GM19395 (cell line): ENCODE measurements at regions not wholly inside any gene's neighbourhood (a gene's known extent, or its start where the extent isn't known, plus 50 kb on each side); places are given as distances from the start of the nearest gene placed in this dataset.

Source experiments
- ATAC-seq: cut with Tn5 transposase; IDR thresholded peaks from one replicate; pipeline ENCODE4 v1.9.1; 2021; ENCODE audit warnings: mild to moderate bottlenecking, moderate library complexity; ENCODE audit not compliant: unreplicated experiment

DNA sequence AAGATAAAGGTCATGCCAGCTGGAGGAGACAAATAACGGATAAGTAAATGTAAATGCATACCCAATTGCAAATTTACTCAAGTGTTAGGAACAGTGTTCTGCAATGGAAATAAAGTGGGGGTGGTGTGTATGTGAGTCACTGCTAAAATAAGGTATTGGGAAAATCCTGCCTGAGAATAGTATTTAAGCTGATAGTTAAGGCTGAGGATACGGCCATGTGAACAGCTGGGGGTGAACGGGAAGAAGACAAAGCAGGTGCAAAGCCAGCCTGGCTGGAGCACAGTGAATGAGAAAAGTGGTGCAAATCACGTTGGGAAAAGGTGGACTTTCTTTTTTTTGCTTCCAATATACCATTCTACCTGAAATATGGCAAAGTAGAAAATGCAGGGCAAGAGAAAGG is 242.4 kb upstream of the SLC10A2 start:
- no peak for ATAC-seq

DNA sequence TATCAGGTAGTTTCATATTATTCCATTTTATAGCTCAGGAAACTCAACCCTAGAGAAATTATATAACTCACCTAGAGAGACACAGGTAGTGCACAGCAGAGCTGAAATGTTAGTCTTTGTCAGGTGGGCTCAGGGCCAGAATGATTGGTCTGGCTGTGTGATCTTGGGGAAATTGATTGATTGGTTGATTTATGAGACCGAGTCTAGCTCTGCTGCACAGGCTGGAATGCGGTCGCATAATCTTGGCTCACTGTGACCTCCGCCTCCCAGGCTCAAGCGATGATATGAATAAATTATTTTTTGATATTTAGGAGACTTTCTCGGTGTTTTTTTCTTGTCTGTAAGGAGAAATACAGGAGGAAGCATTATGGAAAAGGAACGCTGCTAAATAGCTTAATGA is 239.9 kb upstream of the SLC10A2 start:
- no peak for ATAC-seq

DNA sequence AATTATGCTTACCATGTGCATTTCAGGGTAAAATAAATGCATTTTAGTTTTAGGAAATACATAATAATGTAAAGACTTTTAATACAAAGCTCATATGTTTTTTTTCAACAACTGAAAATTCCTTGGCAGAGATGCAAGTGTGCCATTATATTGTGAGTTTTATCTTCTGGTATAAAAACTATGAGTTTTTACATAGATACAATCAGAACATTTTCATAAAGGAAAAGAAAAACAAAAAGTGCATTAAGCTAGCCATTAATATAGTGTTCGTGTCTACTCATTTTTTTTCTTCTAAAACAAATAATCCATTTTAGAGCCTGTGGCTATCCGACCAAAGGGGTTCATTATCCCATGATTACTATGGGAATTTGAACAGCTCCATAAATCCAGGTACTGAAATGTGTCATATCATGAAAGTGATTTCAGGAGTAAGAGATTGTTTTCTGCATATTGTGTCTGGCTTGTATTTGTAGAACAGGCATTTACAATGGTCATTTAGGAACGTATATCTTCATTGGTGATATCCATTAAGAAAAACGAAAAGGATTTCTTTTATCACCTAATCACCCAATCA is 236.9 kb upstream of the SLC10A2 start:
- ATAC-seq = no peak

DNA sequence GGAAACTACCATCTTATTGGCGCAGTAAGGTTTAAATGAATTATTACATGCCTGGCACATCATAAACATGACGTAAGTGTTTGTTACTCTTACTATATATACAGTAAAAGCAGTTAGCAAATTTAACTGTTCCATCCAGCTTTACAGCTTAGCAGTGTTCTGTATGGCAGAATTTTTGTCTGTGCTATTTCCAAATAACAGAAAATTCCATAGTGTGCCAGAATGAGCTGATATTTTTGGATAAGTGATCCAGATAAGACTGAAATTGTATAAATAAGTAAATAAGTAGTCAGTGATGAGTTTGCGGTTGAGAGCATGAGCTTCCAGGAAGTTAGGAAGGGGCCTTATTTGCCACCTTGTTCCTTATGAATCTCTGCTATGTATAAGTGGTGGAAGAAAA is 236.5 kb upstream of the SLC10A2 start:
- ATAC-seq = no peak

DNA sequence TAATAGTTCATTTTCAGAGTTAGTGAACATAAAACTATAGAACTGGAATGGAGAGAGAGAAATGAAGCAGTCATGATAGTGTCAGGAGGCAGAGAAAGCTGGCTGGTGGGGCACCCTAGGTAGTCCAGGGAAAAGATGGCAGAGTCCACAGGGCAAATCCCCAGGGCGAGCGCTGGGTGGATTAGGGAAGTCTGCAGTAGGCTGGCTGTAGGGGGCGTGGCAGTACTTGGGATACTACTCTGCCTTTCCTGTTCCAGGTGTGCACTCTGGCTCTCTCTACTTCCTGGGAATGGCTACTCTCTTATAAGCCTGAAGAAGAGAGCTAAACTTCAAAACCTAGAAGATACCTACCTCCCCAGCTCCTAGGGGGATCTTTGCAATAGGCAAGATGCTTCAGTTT is 232.9 kb upstream of the SLC10A2 start:
- ATAC-seq = no peak

DNA sequence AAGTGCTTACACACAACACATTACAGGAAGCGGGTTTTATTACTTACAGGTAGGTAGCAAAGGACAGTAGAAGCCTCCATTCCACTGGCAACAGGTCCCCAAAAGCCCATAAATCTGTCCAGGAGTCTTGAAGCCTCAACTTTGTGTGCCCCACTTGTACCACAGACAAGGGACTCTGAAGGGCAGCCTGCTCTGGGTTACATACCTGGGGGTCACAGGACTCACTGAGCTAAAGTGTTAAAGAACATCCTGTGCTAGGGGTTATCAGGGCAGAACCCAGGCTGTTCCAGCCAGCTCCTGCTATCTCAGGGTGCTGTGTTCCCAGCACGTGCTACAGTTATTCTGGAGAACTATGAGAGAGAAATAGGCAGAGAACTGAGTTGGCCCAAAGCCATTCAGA is 230.9 kb upstream of the SLC10A2 start:
- no peak for ATAC-seq

DNA sequence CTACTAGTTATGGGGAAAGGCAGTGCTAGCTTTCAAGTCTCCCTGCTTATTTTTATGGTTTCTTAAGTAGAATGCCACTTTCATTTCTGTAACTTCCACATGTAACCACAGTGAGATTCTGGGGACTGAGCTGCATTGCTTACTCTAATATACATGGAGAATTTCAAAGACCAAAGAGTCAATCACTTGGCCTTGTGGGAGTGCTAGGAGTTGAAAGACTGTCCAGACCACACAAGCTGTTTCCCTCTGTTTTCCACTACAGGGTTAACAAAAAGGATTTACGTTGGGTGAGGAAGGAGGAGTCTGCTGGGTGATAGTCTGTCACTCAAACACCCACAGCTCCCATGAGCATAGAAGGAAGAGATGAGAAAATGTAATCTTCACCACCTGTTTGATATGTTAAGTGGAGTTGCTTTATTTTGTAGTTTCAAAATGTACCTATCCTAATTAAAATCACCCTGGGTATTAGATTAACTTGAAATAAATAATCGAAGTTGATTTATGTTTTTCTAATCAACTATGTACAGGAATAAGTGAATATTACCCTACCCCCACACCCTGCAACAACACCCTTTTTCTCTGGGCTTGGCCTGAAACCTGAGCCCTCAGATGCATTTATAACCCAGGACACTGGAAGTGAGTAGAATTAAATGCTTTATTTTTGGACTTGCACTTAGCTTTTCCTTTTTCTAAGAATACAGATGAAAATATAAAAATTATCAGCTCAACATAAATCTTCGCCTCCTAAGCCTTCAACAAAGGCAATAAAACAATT is 225.8 kb upstream of the SLC10A2 start:
- peak; percentile 60 for ATAC-seq

DNA sequence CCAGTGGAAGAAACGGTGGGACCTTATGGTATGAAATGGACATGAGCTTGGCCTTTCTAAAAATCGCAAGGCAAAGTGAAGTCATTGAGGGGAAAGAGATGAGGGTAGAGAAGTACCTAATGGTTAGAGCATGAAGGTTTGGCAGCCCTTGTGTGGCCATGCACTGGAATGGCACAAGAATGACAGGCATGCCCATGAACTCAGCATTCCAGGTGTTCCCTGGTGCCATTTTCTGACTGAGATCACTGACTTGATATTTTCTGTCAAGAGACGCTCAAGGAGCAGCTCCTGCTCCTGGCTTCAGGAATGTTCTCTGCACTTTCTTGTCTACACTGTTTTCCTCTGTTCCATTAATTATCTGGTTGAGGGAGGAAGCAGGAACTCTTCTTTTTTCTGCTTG is 225.0 kb upstream of the SLC10A2 start:
- ATAC-seq = no peak

DNA sequence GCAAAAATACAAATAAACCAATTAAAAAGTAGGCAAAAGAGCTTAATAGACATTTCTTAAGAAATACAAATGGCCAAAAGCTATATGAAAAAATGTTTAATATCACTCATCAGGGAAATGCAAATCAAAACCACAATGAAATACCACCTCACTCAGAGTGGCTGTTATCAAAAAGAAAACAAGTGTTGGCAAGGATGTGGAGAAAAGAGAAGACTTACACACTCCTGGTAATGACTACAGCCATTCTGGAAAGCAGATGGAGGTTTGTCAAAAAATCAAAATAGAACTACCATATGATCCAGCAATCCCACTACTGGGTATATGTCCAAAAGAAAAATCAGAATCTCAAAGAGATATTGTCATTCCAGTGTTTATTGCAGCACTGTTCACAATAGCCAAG is 223.5 kb upstream of the SLC10A2 start:
- no peak for ATAC-seq

DNA sequence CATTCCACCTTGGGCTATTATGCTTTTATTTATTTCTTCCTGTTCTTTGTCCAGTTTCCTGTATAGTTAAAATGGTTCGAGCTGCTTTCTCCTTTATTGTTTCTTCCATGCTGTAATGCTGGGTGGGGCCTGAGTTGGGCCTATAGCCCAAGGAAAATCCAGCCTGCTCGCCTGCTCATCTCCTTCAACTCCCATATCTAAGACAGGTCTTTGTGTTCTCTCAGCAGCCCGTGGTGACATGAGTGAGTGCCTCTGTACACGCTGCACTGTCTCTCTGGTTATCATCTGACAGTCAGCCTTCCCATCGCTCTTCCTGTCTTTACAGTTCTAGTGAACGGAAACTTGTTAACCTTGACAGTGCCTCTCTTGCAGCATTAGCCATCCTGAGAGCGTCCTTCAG is 221.9 kb upstream of the SLC10A2 start:
- no peak for ATAC-seq

DNA sequence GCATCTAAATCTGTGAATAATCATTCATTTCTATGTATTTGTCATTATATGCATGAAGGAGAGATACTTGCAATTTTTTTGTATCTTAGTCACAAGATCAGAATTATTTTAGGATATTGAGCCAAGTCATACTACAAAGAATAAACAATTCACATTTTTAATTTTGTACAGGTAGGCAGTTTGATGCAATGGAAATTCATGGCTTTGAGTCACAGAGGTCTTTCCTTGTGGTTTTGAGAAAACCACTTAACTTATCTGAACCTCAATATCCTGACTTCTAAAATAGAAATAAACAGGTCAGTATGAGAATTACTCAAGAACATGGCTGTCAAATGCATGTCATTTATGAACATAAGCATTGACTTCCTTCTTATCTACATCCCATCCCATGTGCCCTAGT is 221.4 kb upstream of the SLC10A2 start:
- no peak for ATAC-seq

DNA sequence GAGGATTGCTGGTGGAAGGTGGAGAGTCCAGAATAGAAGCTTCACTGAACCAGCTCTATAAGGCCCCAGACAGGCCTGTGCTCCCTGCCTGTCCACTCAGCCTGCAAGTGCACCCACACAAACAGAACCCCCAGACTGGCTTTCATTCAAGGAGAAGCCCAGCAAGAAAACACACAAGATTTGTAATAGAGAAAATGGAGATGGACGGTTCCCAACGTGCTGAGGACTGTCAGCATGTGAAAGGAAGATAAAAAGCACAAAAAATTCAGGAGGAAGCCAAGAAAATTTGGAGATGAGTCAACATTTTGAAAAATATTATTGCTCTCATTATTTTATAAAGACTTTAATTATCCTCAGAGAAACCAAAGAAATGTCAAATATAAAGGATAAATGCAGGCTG is 218.2 kb upstream of the SLC10A2 start:
- no peak for ATAC-seq

DNA sequence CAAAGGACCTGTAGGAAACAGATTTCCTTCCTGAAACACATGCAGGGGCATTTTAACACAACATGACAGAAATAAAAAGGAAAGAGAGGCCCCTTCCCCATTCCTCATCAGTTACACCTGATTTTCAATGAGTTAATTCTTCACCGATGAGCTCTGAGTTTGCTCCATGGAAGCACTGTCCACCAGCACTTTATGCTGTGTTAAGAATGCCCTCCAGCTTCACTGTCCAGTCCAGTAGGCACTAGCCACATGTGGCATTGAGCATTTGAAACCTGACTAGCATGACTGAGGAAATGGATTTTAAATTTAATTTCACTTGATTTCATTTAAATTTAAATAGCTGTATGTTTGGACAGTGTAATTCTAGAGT is 217.2 kb upstream of the SLC10A2 start:
- no peak for ATAC-seq

DNA sequence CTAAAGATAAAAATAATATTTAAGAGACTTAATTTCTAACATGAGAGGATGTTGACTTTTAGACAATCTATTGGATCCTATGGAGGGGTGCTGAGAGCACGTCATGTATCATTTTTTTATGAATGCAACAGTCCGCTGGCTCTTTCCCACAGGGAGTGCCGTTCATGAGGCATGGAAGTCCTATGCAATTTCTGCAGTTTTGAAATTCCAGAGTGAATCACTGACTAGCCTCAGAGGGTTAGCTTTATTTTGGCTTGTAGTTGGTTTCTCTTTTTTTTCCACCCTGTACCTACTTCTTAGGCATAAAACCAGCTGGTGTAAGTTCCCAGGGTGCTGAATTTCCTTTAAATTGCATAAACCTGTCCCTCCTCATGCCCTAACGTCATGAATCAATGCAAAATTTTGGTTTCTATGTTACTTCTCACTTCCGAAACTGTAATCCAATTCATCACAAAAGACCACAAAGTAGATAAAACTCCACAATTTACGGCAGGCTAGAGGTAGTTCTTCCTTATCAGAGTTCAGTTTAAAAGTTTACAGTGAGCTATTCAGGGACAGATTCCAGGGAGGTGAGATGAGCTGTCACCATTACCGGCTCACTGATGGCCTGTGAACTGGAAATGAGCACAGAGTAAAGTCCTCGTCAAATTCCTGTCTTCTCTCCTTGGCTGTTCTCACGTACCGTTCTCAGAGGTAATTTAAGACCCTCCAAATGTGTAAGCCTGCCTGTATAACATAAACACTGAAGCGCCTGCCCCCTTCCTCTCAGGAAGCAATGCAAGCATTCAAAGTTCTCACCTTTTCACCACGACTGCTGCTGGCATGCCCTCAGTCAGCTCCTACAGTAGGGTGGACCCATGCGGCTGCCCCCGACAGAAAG is 216.6 kb upstream of the SLC10A2 start:
- peak; percentile 41 for ATAC-seq

DNA sequence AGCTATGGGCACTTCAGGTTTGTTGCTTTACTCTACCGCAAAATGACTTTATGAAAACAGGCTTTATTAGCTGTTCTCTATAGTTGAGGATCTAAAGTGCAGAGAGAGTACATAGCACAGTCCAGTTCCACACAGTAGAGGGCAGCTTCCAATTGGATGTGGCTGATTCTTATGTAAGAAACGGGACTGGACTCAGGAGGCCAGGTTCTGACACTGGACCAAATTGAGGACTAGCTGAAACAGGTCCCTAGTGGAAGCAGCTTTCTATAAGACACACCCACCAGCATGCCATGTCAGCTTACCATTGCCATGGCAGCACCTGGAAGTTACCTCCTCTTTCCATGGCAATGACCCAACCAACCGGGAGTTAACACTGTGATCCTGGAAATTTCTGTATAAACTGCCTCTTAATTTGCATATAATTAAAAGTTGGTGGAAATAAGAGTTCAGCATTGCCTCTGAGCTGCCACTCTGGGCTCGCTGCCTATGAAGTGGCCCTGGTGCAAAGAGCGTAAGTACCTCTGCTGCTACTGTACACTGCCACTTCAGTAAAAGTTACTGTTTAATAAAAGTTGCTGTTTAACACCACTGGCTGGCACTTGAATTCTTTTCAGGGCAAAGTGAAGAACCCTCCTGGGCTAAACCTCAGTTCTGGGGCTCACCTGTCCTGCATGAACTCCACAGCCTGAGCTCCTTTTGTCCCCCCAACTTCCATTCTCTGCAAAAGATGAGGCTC is 211.9 kb upstream of the SLC10A2 start:
- ATAC-seq = no peak

DNA sequence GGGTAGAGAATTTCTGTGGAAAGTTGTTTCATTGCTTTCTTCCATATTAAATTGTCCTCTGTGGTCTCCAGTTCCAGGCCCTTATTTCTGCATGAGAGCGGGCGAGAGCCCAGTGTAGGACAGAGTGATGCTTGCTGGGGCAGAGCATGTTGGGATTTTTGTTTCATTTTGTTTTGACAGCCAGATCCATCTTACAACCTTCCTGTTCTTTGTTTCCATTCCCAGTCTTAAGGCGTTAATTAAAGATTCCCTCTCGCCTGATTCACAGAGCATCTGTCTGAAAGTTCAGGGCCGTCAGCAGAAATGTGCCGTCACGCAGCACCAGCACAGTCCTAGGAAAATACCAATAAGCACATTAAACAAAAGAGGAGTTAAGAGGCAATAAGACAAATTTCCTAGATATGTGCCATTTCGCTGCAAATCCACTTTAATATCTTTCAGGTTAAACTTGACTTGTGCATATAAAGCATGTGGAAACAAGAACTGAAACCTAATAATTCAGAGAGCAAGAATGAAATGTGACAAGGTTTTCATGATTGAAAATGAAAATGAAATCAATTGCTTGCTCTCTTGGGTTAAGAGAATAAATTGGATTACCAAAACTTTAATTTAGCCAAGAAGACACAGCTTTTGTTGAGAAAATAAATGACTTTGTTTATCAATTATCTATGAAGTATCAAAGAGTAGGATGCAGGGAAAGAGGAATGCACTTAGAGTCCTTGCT is 210.7 kb upstream of the SLC10A2 start:
- ATAC-seq = peak; percentile 88

DNA sequence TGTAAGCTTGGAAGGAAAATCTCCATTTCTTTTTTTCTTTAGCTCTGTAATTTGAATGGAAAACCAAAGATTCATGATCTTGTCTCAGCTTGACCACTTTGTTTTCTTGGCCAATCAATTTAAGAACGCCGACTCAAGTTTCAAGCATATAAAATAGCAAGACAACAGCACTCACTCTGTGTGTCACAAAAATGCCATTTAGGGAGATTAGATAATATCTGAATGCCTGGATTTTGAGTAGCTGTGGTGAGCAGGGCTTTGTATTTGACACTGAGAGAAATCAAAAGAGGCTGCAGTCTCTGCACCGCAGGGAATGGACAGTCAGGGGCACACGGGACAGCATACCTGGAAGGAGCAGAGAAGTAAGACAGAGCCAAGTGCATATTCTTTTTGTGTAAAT is 209.5 kb upstream of the SLC10A2 start:
- ATAC-seq = no peak

DNA sequence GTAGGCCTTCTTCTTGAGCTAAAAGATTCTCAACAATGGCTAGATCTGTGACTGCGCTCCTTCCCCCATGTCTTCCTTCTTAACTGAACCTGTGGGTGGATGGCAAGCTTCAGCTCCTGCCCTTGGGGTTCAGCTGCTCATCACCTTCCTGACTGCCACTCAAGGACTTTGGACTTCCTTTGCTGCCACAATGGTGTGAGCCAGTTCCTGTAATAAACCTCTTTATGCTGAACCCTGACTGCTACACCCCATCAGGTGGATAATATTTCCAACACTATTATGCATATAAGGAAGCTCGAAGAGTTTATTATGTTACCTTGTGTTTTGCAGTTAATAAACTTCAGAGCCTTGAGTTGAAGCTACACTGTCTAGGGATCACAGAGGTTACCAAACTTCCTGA is 208.9 kb upstream of the SLC10A2 start:
- no peak for ATAC-seq

DNA sequence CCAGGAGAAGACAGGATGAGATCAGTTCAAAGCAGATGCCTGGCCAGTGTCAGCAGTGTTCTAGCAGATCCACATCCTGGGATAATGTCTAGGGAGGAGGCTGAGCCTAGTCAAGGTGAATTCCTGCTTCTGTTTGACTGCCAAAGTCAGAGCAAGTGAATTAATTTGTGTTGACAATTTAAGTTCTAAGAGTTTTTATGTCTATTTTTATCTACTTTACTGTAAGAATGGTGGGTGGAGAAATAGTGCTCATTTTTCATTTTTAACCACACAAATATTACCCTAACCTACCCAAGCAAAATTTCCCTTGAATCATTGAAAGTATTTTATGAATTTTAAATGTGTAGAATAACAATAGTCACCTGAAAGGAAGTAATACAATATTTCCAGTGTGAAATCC is 207.6 kb upstream of the SLC10A2 start:
- no peak for ATAC-seq

DNA sequence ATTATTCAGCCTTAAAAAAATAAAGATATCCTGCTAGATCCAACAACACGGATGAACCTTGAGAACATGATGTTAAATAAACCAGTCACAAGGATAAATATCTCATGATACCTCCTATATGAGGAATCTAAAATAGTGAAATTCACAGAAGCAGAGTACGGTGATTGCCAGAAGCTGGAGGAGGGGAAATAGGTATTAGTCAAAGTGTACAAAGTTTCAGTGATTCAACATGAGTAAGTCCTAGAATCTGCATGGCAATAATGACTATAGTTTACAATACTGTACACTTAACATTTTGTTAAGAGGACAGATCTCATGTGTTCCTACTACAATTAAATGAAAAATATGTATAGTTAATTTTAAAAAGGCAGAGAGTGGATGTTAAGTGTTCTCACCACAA is 206.6 kb upstream of the SLC10A2 start:
- ATAC-seq = peak; percentile 48

DNA sequence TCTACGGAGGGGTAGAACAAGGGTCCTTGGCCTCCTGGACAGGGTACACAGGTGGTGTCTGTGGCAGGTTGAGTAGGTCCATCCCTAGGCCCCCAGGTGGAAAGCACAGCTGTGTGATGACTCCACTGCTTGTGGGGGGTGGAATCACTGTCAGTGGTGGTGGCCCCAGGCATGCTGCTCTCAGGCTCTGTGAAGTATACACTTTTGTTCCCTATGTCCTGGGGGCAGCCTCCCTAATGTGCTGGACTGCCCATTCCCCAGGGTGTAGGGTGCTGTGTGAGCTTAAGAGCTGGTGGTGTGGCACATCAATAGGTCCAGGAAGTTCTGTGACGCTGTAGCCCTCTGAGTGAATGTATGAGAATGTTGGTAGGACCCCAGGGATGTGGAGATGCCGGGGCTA is 197.2 kb upstream of the SLC10A2 start:
- no peak for ATAC-seq
